ENCODE measurements at regions not wholly inside any gene's neighbourhood (a gene's known extent, or its start where the extent isn't known, plus 50 kb on each side); places are given as distances from the start of the nearest gene placed in this dataset.

DNA sequence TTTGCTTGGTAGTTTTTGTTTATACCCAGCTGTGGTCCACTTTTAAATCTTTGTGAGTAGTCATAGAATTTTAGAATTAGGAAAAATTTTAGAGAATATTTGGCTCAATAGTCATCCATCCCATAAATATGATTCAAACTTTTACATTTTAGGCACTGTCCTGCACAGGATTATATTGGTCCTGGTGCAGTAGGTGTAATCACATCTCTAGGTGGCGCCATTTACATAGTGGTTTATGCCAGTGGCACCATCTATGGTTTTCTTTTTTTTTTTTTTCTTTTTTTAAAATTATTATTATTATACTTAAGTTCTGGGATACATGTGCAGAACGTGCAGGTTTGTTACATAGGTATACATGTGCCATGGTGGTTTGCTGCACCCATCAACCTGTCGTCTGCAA is 260.7 kb upstream of the KCNN2 start:
- TF ChIP-seq EZH2 (IDR thresholded peaks at IDR 0.05) (no peak), EZH2phosphoT487 (IDR thresholded peaks at IDR 0.05) (no peak)
- TF ChIP-seq, protein P1, sequence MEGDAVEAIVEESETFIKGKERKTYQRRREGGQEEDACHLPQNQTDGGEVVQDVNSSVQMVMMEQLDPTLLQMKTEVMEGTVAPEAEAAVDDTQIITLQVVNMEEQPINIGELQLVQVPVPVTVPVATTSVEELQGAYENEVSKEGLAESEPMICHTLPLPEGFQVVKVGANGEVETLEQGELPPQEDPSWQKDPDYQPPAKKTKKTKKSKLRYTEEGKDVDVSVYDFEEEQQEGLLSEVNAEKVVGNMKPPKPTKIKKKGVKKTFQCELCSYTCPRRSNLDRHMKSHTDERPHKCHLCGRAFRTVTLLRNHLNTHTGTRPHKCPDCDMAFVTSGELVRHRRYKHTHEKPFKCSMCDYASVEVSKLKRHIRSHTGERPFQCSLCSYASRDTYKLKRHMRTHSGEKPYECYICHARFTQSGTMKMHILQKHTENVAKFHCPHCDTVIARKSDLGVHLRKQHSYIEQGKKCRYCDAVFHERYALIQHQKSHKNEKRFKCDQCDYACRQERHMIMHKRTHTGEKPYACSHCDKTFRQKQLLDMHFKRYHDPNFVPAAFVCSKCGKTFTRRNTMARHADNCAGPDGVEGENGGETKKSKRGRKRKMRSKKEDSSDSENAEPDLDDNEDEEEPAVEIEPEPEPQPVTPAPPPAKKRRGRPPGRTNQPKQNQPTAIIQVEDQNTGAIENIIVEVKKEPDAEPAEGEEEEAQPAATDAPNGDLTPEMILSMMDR (IDR thresholded peaks at IDR 0.05): peak; percentile 65
